NCI-H524 (cell line): ENCODE measurements at regions not wholly inside any gene's neighbourhood (a gene's known extent, or its start where the extent isn't known, plus 50 kb on each side); places are given as distances from the start of the nearest gene placed in this dataset.
"Not testable (repeated sequence)": the region's sequence is repeated elsewhere in the genome, so short reads cannot be mapped to it uniquely, and the experiment has no call there.

Experiments used
- DNase-seq, 2 experiments: peaks; one replicate each; lab custom pipeline; 2025; lab: John Stamatoyannopoulos, UW

DNA sequence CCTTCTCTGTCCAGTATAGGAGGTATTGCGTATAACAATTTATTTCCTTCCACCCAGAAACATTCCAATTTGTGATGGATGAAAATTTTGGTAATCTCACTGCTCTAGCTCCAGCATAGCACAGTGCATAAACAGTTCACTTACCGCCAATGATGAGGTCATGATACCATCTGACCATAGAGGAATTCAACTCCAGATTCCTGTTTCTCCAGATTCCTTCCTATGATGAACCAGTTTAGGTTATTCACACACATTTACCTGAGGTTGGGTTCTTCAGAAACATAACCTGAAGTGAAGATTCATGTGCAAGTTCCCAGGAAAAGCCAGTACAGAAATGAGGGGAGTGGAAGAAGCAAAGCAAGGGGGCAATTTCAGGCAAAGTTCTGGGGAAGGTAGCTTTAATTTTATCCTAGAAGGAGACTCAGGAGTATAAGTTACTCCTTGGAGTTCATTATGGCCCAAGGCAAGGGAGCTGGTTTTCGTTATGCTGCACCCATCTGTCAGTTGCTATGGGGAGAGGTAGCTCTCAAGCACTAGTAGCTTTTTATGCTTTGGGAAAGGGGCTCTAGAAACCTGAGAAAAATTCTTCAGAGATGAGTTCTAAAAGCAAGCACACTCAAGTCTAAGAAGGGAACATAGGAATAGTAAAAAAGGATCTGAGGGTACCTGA lies 121.6 kb downstream of the CASP12 start:
- DNase-seq = no peak

DNA sequence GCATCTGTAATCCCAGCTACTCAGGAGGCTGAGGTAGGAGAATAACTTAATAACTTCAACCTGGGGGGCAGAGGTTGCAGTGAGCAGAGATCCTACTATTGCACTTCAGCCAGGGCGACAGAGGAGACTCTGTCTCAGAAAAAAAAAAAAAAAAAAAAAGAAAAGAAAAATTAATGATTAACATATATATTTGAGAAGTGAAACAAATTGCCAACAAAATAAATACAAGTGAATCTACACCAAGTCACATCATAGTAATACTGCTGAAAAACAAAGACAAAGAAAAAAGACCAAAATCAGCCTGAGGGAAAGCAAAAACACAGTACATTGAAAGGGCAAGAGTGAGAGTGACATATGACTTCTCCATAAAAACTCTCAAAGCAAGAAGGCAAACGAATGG lies 123.7 kb downstream of the CASP12 start:
- no peak for DNase-seq

DNA sequence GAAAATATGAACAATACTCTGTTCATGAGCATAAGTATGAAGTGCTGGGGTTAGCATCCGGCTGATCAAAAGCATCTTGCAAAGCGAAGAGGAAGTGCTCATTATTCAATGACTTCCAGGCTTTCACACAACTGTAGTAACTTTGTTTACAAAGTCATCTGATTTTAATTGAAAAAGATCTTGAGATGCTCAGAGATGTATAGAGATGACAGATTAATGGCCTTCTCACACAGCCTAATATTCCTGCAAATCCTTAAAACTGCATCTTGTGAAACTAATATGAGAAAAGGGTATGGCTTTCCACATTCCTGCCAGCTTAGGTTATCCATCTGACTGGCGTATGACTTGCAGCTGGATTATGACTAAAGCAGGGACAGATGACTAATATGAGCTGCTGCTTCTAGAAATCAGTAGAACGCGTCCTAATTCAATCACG lies 125.4 kb downstream of the CASP12 start:
- no peak for DNase-seq

DNA sequence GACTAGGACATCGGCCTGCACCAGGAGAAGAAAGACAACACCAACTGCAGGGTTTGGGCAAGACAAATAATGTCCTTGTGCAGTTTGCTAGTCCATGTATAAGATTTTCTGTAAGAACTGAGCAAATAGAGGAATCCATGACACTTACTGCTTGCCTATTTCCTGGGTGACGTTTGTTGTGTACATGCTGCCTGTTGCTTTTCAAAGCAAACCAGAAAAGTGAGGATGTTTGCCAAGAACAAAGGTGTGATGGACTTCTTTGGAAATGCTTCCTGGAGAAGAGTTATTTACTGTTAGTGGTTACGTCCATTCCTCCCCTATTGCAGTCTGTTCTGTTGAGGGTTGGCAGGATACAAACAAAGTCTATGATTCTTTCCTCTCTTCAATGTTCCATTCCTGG lies 126.5 kb downstream of the CASP12 start:
- DNase-seq = no peak

DNA sequence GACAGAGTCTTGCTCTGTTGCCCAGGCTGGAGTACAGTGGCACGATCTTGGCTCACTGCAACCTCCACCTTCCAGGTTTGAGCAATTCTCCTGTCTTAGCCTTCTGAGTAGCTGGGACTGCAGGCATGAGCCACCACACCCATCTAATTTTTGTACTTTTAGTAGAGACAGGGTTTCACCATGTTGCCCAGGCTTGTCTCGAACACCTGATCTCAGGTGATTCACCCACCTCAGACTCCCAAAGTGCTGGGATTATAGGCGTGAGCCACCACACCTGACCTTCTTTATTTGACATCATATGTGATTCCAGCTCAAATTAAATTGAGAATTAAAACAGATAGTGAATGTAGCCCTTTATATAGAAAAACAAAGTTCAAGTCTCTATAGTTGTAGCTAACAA lies 127.2 kb downstream of the CASP12 start:
- not testable (repeated sequence) for DNase-seq

DNA sequence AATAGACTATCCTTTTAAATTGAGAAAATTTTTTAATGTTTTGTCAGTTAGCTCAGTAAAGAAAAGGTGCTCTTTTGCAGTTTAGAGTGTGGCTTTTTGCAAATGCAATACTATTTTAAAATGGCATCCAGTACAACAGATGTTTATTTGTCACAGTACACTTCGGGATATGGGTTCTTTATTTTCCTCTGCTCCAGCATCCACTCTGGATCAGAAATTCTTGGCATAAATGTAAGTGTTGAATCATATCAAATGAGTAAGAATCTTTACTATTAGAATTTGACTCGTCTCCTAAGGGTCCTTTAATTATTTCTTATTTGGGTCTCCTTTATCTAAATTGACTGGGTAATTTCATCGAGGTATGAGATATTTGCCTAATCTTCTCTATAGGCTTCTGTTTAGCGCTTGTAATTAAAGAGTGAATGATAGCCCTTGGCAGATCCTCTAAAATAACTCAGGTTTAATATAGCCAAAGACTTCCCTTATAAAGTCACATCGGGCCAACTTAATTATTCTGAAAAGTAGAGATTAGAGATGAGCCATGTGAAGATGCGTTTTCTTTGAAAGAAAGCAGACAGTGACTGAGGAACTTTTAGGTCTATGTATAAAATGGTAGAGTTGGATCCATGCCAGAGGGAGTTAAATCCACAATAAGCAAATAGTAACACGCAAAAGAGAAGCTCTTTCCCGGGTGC lies 132.7 kb downstream of the CASP12 start:
- no peak for DNase-seq

DNA sequence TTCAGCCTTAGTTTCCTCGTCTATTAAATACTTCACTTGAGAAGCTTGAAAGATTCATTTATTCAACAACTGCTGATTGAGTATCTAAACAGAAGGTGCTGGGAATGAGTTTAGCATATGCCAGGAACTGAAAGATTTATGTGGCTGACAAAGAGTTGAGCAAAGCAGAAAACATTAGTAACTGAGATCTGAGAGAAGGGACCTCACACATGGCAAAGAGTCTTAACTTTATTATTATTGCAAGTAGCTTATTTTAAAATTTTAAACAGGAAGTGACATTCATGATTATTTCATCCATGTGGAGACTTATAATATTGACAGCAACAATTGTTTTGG lies 133.6 kb downstream of the CASP12 start:
- DNase-seq = peak in 1 of 2 experiments; percentile 54

DNA sequence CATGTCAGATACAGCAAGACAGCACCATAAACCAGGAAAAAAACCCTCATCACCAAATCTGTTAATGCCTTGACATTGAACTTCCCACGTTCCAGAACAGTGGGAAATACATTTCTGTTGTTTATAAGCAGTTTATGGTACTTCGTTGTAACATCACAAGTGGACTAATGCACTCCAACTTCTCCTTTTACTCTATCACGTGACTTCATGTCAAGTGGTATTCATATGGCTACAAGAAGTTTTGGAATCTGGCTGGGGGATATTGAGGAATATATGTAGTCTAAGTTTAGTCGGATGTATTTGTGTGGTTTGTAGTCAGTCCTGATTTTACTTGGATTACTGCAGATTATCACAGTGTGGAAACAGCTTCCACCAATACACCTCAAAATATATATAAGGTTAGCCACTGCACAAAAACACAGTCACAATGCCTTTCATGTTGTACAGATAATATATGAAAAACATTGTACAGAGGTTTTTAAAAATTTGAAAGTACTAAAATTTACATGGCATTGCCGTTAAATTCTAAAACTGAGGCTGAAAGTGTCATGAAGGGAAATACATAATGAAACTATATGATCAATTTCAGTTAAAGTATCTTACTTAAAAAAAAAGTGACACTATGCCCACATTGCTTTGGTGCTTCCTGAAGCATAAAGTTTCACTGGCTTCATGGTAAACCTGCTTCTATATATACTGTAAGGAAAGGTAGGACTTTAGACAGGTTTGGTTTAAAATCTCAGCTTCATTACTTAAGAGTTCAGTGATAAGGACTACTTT lies 134.1 kb downstream of the CASP12 start:
- DNase-seq = no peak

DNA sequence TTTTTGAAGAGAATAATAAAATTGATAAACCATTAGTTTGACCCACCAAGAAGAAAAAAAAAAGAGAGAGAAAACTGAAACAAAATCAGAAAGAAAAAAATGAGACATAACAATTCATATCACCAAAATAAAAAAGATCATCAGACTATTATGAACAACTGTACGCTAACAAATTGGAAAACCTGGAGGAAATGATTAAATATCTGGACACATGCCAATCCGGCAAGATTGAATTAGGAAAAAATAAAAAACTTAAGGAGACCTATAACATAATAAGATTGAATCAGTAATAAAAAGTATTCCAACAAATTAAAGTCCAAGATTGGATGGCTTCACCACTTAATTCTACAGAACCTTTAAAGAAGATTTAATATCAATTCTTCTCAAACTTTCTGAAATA lies 136.7 kb downstream of the CASP12 start:
- no peak for DNase-seq

DNA sequence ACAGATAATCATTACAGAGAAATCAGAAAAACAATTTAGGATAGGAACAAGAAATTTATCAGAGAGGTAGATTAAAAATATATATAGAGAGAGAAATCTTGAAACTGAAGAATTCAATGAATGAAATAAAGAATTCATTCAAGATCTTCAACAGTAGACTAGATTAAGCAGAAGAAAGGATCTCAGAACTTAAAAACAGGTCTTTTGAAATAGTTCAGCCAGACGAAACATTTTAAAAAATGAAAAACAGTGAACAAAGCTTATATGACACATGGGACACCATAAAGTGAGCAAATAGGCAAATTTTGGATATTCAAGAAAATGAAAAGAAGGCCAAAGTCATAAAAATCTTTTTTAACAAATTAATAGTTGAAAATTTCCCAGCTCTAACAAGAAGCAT lies 138.8 kb downstream of the CASP12 start:
- no peak for DNase-seq

DNA sequence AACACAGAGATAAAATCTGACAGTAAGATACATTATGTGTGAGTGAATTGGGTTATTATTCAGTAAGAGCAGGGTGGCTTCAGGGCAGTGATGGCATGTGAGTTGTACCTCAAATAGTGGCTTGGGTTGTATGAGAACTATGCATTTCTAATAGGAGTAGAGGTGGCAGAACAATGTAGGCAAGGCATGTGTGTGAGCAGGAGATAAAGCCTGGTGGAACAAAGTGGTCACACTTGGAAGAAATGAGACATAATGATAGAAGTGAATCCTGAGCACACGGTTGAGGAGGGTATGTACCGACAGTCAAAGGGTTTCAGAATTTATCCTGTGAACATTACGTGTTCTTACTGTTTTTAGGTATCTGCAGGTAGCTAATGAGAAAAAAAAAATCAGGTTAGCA lies 159.3 kb downstream of the CASP12 start:
- DNase-seq = no peak

DNA sequence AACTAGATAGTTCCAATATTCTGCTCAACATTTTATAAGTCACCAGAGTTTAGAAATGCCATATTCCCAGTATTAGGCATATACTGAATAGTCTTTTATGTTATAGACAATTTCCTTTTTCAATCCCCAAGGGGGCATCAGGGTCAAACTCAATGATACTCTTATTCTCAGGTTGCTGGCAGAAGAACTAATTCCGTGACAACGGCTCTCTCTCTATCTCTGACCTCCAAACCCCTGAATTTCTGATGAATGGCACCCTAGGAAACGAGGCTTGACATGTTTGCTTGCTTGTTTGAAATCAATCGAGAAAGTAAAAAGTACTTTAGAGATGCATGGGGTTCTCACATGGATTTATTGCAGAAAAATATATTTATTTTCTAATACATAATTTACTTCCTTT lies 160.1 kb downstream of the CASP12 start:
- no peak for DNase-seq

DNA sequence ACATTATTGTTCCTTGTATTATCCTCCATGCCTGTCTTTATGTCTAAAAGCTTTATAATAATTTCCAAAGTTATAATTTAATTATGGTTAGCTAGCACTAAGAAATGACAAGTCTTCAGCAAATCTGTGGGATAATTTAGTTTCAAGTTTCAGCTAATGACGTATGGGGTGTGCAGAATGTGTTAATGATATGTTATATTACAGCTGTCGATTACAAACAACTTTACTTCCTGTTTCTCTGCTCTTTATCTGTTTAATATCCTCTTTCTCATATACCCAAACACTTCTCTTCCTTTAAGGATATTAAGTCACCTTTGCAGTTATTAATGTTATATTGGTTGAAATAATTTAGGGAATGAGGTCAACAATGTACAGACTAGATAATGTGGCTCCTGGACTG lies 161.8 kb downstream of the CASP12 start:
- DNase-seq = no peak

DNA sequence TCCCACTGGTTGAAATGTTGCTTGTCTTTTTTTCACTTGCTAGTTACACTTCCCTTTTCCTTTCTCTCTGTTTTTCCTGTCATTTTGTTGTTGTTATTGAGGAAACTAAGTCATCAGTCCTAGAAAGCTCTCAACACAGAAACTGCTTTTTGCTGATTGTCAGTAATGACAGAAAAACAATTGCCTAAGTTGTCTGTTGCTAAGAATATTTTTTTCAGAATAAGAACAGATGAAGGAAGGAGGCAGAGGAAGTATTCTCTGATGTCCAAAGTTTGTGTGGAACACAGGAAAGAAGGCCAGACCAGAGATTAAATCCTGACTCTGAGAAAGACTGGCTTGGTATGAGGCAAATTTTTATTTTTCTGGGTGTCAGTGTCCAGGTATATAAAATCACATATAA lies 163.3 kb downstream of the CASP12 start:
- DNase-seq = no peak

DNA sequence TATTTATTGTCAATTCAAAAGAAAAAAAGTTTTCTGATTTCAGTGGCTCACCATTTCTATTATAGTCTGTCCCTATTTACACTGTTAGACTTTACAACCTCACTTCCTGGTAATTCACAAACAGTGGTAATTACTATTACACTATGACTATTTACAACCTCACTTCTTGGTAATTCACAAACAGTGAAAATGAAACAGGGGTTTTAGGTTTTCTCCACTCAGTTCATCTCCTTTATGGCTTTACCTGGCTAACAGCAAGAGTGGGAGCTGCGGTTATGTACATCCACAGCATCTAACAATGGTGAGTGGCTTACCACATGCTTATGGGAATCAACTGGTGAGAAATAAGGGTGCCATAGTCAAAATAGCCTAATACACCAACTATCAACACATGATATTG lies 166.4 kb downstream of the CASP12 start:
- DNase-seq = no peak

DNA sequence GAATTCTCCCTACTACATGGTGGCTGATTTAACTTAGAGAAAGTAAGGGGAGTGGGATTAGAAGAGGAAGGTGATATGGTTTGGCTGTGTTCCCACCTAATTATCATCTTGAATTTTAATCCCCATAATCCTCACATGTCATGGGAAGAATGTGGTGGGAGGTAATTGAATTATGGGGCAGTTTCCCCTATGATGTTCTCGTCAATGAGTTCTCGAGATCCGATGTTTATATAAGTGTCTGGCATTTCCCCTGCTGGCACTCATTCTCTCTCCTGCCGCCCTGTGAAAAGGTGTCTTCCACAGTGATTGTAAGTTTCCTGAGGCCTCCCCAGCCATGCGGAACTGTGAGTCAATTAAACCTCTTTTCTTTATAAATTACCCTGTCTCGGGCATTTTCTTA lies 169.3 kb downstream of the CASP12 start:
- peak; percentile 86 to 95 for DNase-seq

DNA sequence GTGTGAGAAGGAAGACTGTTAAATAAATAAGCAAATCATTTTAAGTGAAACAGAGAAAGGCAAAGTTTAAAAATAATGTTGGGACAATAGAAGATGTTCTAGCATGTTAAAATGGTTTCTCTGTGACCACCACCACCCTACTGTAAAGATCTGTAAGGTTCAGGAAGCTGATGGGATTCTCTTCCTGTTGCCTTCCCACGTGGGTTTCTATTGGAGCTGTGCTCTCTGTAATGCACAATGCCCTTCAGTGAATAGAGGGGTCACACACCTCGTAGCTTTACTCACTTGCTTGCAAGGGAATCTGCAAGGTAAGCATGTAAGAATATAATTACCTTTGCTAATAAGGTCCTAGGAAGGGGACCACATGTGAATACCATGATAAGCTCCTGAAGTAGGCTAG lies 170.5 kb downstream of the CASP12 start:
- peak in 1 of 2 experiments; percentile 3 for DNase-seq

DNA sequence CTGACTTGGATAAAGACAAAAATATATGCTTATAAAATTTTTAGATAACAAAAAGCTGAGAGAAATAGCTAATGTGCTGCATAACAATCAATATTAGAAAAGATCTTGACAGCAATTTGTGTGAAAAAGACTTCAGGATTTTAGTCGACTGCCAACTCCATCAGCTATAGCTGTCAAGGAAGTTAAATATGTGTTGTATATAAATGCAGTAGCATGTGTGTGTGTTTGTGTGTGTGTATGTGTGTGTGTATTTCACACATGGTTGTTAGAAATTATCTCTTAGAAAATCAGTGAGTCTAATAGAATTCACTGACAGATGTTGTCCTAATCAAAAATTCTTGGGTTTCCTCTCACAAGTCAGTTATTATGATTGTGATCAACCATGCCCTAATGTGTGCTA lies 171.2 kb downstream of the CASP12 start:
- DNase-seq = no peak

DNA sequence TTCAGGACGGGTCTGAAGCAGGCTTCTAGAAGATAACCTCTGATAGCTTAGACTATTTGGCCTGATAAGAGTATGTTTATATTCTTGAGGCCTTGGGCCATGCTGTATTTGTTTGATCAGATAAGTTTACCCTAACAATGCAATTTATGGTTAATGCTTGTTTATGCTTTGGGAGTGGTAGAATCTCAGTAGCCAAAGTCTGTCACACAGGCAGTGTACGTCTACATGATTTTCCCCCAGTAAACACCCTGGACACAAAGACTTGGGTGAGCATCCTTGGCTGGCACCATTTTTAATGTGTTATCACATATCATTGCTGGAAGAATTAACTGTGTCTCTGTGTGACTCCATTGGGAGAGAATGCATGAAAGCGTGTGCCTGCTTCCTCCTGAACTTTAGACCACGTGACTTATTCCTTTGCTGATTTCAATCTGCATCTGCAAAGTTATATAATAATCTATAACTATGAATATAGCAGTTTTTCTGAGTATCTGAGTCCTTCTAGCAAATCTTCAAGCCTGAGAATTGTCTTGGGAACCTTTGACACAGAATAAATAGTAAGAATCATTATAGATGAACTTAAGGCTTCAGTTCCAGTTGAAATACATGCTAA lies 172.4 kb downstream of the CASP12 start:
- no peak for DNase-seq

DNA sequence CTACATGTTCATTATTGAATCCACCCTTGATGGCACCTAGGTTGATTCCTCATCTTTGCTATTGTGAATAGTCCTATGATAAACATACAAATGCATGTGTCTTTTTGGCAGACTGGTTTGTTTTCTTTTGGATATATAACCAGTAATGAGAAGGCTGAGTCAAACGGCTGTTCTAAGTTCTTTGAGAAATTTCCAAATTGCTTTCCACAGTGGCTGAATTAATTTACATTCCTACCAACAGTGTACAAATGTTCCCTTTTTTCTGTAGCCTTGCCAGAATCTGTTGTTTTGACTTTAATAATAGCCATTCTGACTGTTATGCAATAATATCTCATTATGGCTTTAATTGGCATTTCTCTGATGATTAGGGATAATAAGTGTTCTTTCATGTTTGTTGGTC lies 184.9 kb downstream of the CASP12 start:
- no peak for DNase-seq

DNA sequence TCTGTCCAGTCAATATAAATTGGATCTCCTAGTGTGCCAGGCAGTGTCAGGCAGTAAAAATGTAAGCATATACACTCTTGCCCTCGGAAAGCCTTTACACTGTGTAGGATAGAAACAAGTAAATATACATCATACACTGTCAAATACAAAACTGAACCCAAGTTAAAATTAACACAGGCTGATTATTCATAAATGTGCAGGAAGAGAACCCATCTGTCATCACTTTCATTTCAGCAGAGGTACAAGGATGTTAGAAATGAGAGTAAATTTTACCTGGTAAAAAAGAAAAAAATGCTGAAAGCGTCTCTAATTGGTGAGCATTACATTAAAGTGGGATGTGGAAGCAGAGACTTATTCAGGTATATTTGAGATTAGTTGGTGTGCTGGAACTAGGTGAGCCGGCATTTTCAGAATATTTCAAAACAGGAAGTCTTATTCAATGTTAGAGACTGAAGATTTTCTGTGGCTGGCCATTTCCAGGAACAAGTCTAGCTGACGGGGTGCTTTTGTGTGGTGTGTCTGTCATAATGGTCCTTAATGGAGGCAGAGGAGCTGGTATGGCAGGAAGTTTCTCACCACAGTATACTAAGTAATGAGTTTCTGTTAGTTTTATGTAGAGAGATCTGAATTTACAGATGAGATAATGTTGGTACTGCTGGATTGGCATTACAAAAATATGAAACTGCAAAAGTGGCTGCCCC lies 192.6 kb downstream of the CASP12 start:
- DNase-seq = no peak

DNA sequence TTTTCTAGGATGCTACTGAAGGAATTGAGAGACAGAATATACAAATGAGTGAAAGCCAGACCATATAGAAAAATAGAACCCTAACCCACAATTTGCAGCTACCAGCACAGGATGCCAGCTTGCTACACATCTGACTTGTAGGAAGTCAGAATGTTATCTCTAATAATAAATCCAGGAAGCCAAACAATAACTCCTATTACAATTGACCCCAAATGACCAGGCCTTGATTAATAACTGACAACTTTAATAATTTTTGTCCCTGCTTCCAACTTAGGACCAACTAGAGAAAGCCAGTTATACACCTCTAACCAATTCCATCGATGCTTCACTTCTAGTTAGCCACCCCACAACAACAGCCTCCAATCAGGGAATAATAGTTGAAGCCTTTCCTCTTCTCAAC lies 193.4 kb downstream of the CASP12 start:
- DNase-seq = no peak
